CD4-positive, alpha-beta memory T cell (primary cell): ENCODE measurements at regions not wholly inside any gene's neighbourhood (a gene's known extent, or its start where the extent isn't known, plus 50 kb on each side); places are given as distances from the start of the nearest gene placed in this dataset.

ENCODE experiments used
- CTCF ChIA-PET: fragments of 350-600 bp; sonication (Branson Sonifier 250); formaldehyde crosslinking; loops from one replicate; lab custom pipeline; 2021; ENCODE audit warnings: inconsistent platforms; ENCODE audit not compliant: partially characterized antibody; lab: Charles Lee
- POLR2A ChIA-PET: fragments of 350-600 bp; sonication (Branson Sonifier 250); formaldehyde crosslinking; loops from one replicate; lab custom pipeline; 2021; ENCODE audit not compliant: partially characterized antibody; lab: Charles Lee
- DNase-seq, 5 donors: peaks; one replicate each; pipeline versions ENCODE4 v3.0.0 to v3.0.0-alpha.2; 2020 to 2022; ENCODE audit warnings: mixed read lengths in 1 of 5
- H3K27ac ChIP-seq: one replicate; pipeline ENCODE4 v1.7.0; 2013; ENCODE audit warnings: low read depth, low read length
- H3K27me3 ChIP-seq: 2 replicates; pipeline ENCODE4 v1.7.0; 2013; ENCODE audit warnings: mild to moderate bottlenecking, low read length, moderate library complexity; ENCODE audit not compliant: insufficient read depth
- H3K36me3 ChIP-seq: 2 replicates; pipeline ENCODE4 v1.7.0; 2013; ENCODE audit warnings: mild to moderate bottlenecking, low read length, moderate library complexity; ENCODE audit not compliant: insufficient read depth
- H3K4me1 ChIP-seq: 2 replicates; pipeline ENCODE4 v1.7.0; 2013; ENCODE audit warnings: mild to moderate bottlenecking, low read length, moderate library complexity; ENCODE audit not compliant: insufficient read depth
- H3K4me3 ChIP-seq, 2 donors: one replicate each; pipeline ENCODE4 v1.7.0; 2013; ENCODE audit warnings: low read length in 2 of 2, mild to moderate bottlenecking in 1 of 2
- H3K9me3 ChIP-seq, 2 donors: one replicate each; pipeline ENCODE4 v1.7.0; 2013; ENCODE audit warnings: low read length in 2 of 2, control low read depth in 1 of 2; ENCODE audit not compliant: control insufficient read depth in 1 of 2
- H3K27ac Mint-ChIP-seq, 7 donors: one replicate each; pipeline ENCODE4 v1.8.0; 2020 to 2021; ENCODE audit warnings: mixed read lengths in 7 of 7, mild to moderate bottlenecking in 6 of 7, inconsistent platforms in 3 of 7, moderate library complexity in 3 of 7
- H3K27me3 Mint-ChIP-seq, 2 donors: one replicate each; pipeline ENCODE4 v1.8.0; 2020 to 2021; ENCODE audit warnings: mixed read lengths in 2 of 2
- H3K36me3 Mint-ChIP-seq, 2 donors: one replicate each; pipeline ENCODE4 v1.8.0; 2020 to 2021; ENCODE audit warnings: mixed read lengths in 2 of 2, inconsistent platforms in 1 of 2, mild to moderate bottlenecking in 1 of 2
- H3K4me1 Mint-ChIP-seq, 4 donors: one replicate each; pipeline ENCODE4 v1.8.0; 2020 to 2021; ENCODE audit warnings: mixed read lengths in 4 of 4, mild to moderate bottlenecking in 1 of 4
- H3K4me3 Mint-ChIP-seq, 8 donors: one replicate each; pipeline ENCODE4 v1.8.0; 2020 to 2021; ENCODE audit warnings: mixed read lengths in 8 of 8, mild to moderate bottlenecking in 7 of 8, moderate library complexity in 6 of 8, inconsistent platforms in 3 of 8
- H3K9me3 Mint-ChIP-seq, 8 donors: one replicate each; pipeline ENCODE4 v1.8.0; 2020 to 2021; ENCODE audit warnings: mixed read lengths in 8 of 8, mild to moderate bottlenecking in 5 of 8, inconsistent platforms in 3 of 8, moderate library complexity in 1 of 8
- intact Hi-C: fragments of 100-400 bp; cut with micrococcal nuclease; formaldehyde crosslinking; loops from one replicate; pipeline ENCODE4 v1.15.1; 2023

DNA sequence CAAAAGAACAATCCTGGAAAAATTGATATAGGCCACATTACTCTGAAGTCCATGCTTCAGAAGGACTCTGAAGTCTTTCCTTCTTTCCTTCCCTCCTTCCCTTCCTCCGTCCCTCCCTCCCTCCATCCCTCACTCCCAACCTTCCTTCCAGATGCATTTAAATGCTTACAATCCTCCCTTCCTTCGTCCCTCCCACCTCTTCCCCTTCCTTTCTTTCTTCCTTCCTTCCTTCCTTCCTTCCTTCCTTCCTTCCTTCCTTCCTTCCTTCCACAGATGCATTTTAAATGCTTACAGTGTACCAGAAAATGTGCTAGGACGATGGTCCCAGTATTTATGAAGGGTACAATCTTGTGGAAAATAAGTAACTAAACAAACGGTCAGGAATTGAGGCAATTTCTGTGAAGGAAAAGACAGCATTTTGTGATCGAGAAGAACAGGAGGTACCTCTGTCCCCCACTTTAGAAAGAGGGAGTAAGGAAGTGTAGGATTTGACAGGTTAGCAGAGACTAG lies 181.3 kb upstream of the TUT7 start:
- Histone ChIP-seq H3K4me3 (no peak overlapping the region), H3K36me3 (no peaks in the 10 kb centered on the region), H3K4me1 (no peaks in the 10 kb centered on the region), H3K27me3 (no peaks in the 10 kb centered on the region), H3K9me3 (no peaks in the 10 kb centered on the region), H3K27ac (no peak overlapping the region)
- Mint-ChIP-seq H3K27me3 (peaks cover 3 to 6% of the 10 kb centered on the region in 2 donors), H3K4me3 (no peak overlapping the region), H3K4me1 (no peaks in the 10 kb centered on the region), H3K9me3 (peaks cover 0 to 5% (median 0%) of the 10 kb centered on the region in 8 donors), H3K27ac (no peak overlapping the region), H3K36me3 (no peaks in the 10 kb centered on the region)
- no peak for DNase-seq
- intact Hi-C loops: no loop called here
- POLR2A ChIA-PET: no interaction called here
- CTCF ChIA-PET: no interaction called here

DNA sequence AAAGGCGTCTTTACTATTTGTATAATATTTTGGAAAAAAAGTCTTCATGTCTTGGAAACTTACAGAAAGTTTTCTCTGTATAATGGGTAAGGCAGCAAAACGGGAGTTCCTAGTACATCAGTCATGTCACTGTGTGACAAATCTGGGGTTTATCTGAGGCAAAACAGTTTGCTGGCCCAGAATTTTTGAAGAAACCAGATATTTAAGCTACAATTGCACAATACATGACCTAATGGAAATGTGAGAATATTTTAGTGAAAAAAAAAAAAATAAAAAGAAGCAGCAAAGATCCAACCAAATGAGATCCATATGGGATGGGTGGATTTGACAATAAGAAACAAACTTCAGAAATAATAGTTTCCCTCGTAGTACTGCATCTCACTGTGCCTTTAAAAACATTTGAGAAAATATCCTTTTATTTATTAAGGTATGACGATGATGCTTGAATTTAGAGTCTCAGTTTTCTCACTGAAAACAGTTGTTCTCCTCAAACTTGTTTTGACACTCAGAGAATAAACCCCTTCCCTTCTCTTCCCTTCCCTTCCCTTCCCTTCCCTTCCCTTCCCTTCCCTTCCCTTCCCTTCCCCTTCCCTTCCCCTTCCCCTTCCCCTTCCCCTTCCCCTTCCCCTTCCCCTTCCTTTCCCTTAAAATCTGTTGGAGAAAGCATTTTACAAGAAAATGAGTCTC lies 180.5 kb upstream of the TUT7 start:
- no peaks in the 10 kb centered on the region for H3K4me1 ChIP-seq
- no peak for DNase-seq
- Mint-ChIP-seq H3K27me3 (peaks cover 3 to 6% of the 10 kb centered on the region in 2 donors), H3K27ac (no peak overlapping the region), H3K36me3 (no peaks in the 10 kb centered on the region), H3K4me1 (no peaks in the 10 kb centered on the region), H3K9me3 (peaks cover 0 to 5% (median 0%) of the 10 kb centered on the region in 8 donors), H3K4me3 (no peak overlapping the region)
- no peaks in the 10 kb centered on the region for H3K27me3 ChIP-seq
- ChIA-PET CTCF (no interaction called here), POLR2A (no interaction called here)
- no peak overlapping the region for H3K27ac ChIP-seq
- intact Hi-C loops: no loop called here
- no peak overlapping the region for H3K4me3 ChIP-seq
- H3K36me3 ChIP-seq: no peaks in the 10 kb centered on the region
- H3K9me3 ChIP-seq: no peaks in the 10 kb centered on the region

DNA sequence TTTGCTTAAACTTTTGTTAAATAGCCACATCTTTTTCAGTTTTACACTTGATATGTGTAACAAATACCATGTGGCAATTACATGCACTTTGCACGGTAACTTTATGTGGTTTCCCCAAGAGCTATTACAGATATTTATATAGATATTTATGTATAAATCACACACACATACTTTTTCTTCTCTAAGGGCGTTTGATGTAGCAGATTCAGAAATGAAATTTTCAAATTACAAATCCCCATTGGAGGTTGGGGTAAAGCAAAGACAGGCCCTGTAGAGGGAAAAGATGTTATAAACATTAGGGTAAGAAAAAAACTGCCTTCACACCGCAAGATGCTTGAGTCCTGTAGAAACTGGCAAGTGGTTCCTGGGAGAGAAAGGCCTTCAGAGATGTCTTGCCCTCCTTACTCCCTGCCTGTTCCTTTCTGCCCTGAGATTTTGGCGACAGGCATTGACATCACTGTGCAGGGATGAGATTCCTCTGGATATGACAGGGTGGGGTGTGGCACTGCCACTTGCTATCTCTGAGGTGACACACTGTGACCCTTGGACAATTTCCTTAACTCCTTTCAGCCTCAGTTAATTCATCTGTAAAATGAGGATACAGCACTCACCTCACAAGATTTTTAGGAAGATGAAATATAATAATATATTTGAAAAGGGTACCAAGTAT lies 177.9 kb upstream of the TUT7 start:
- no peaks in the 10 kb centered on the region for H3K36me3 Mint-ChIP-seq
- H3K9me3 Mint-ChIP-seq: peaks cover 0 to 5% (median 0%) of the 10 kb centered on the region in 8 donors
- no peaks in the 10 kb centered on the region for H3K4me1 Mint-ChIP-seq
- Histone ChIP-seq H3K9me3 (no peaks in the 10 kb centered on the region), H3K4me1 (no peaks in the 10 kb centered on the region), H3K4me3 (no peak overlapping the region), H3K27ac (no peak overlapping the region), H3K27me3 (peaks cover 3% of the 10 kb centered on the region), H3K36me3 (no peaks in the 10 kb centered on the region)
- DNase-seq: no peak
- intact Hi-C loops: no loop called here
- H3K27me3 Mint-ChIP-seq: peaks cover 11 to 12% of the 10 kb centered on the region in 2 donors
- no peak overlapping the region for H3K4me3 Mint-ChIP-seq
- H3K27ac Mint-ChIP-seq: no peak overlapping the region
- ChIA-PET POLR2A (no interaction called here), CTCF (interaction anchor here (0.5 kb wide), 1 partner anchor 409 kb away, joined by 3 read pairs; no protein-coding TSS in a partner anchor)

DNA sequence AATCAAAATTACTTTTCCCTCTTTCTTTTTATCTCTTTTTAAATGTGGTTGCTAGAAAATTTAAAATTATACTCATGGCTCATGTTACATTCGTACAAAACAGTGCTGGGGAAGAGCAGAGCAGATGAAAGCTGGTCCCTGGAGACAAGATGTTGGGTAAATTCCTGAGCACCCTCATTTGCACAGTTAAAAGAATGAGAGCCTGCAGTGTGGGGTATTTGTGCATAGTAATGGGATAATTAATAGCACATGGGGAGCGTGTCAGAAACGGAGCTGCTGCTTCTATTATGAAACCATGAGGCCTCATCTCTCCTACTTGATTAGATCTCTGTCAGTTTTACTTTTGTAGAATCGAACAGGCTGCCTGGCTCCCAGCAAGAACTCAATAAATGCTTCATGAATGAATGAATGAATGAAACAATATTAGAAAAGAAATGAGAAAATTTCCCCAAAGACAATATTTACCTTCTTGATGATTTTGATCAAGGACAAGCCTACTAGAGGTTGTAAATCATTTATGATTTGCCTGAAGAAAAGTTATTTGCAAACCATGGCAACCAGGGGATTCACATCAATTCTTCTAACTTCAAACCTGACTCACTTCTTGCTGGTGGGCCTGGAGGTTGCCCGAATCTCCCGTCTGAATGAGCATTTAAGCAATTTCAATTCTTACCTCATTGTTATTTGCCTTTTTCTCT lies 177.2 kb upstream of the TUT7 start:
- no peak for DNase-seq
- ChIA-PET CTCF (interaction anchor here (0.5 kb wide), 1 partner anchor 409 kb away, joined by 3 read pairs; no protein-coding TSS in a partner anchor), POLR2A (no interaction called here)
- H3K27me3 Mint-ChIP-seq: peaks cover 11 to 12% of the 10 kb centered on the region in 2 donors
- Histone ChIP-seq H3K36me3 (no peaks in the 10 kb centered on the region), H3K27ac (no peak overlapping the region), H3K9me3 (no peaks in the 10 kb centered on the region), H3K27me3 (peaks cover 3% of the 10 kb centered on the region), H3K4me1 (no peaks in the 10 kb centered on the region), H3K4me3 (no peak overlapping the region)
- no peaks in the 10 kb centered on the region for H3K36me3 Mint-ChIP-seq
- peaks cover 0 to 5% (median 0%) of the 10 kb centered on the region in 8 donors for H3K9me3 Mint-ChIP-seq
- H3K4me1 Mint-ChIP-seq: no peaks in the 10 kb centered on the region
- no peak overlapping the region for H3K4me3 Mint-ChIP-seq
- intact Hi-C loops: no loop called here
- no peak overlapping the region for H3K27ac Mint-ChIP-seq

DNA sequence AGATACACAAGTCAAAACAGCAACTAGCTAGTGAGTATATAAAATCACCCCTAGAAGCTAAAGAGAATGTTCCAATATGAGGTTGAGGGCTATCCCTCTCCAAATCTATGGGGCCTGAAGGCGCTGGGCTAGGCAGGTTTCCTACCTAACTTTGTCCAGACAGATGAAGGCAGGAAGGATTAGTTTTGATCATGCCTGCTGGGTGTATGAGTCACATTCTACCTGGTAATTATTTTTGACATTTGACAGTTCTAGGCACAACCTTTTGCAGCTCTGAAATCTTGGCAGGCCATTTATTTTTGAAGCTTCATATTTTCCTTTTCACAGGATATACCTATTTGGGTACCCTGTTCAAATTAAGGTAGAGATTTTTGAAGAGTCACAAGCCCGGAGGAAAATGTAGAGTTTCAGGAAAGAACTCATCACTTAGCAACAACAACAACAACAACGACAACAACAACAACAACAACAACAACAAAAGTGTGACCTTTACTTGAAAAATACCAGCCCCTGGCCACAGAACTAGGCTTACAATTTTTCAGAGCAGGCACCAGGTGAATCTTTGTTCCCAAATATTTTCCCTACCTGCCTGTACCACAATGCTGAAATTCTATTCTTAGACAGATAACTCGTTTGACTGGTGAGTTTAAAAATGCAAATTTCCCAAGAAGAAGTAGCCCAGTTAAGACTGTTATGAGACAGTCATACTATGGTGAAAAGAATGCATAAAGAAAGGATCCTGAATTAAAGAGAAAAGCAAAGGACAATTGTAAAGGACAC lies 175.5 kb upstream of the TUT7 start:
- Histone ChIP-seq H3K4me1 (no peaks in the 10 kb centered on the region), H3K27me3 (peaks cover 3% of the 10 kb centered on the region), H3K36me3 (no peaks in the 10 kb centered on the region), H3K9me3 (no peaks in the 10 kb centered on the region), H3K4me3 (no peak overlapping the region), H3K27ac (no peak overlapping the region)
- Mint-ChIP-seq H3K4me1 (no peaks in the 10 kb centered on the region), H3K36me3 (no peaks in the 10 kb centered on the region), H3K27me3 (peaks cover 16% of the 10 kb centered on the region in 2 donors), H3K4me3 (no peak overlapping the region), H3K27ac (no peak overlapping the region), H3K9me3 (no peaks in the 10 kb centered on the region)
- intact Hi-C loops: no loop called here
- ChIA-PET POLR2A (no interaction called here), CTCF (no interaction called here)
- DNase-seq: no peak

DNA sequence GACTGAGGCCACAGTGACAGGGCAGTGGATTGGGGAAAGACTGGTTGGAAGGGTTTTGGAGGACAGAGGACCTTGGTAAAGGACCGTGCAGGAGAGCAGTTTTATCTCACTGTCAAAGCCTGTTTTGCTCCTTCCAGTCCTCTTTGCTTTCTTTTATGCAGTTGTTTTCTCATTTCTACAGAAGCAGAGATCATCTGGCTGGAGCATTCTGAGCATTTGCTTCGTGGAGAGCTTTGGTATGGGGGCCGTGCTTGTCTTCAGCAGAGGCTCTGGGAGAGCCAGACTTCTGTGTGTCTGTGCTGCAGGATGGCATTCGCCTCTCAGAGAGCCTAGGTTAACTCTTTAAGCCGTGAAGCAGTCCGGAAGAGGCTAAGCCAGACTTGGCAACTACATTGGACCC lies 171.8 kb upstream of the TUT7 start:
- H3K36me3 ChIP-seq: no peaks in the 10 kb centered on the region
- peaks cover 14% of the 10 kb centered on the region in 2 donors for H3K27me3 Mint-ChIP-seq
- H3K36me3 Mint-ChIP-seq: no peaks in the 10 kb centered on the region
- ChIA-PET POLR2A (no interaction called here), CTCF (no interaction called here)
- no peaks in the 10 kb centered on the region for H3K9me3 Mint-ChIP-seq
- no peaks in the 10 kb centered on the region for H3K4me1 Mint-ChIP-seq
- H3K4me1 ChIP-seq: no peaks in the 10 kb centered on the region
- H3K27ac Mint-ChIP-seq: no peak overlapping the region
- DNase-seq: no peak
- H3K4me3 Mint-ChIP-seq: no peak overlapping the region
- H3K27me3 ChIP-seq: peaks cover 3% of the 10 kb centered on the region
- no peak overlapping the region for H3K4me3 ChIP-seq
- intact Hi-C loops: no loop called here
- H3K27ac ChIP-seq: no peak overlapping the region
- H3K9me3 ChIP-seq: no peaks in the 10 kb centered on the region

DNA sequence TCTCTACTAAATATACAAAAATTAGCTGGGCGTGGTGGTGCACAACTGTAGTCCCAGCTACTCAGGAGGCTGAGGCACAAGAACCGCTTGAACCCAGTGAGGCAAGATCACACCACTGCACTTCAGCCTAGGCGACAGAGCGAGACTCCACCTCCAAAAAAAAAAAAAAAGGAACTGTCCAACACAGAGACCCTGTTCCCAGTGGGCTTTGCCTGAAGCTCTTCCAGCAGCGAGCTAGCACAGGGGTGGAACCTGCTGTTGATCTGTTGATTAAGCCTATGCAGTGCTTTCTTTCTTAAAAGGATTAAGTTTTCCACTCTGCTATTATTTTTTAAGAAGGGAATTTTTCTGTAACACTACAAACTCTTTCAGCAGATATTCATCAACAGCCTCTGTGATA lies 171.0 kb upstream of the TUT7 start:
- Histone ChIP-seq H3K36me3 (no peaks in the 10 kb centered on the region), H3K27me3 (peaks cover 3% of the 10 kb centered on the region), H3K4me1 (no peaks in the 10 kb centered on the region), H3K9me3 (no peaks in the 10 kb centered on the region), H3K4me3 (no peak overlapping the region), H3K27ac (no peak overlapping the region)
- Mint-ChIP-seq H3K27me3 (peaks cover 14% of the 10 kb centered on the region in 2 donors), H3K27ac (no peak overlapping the region), H3K9me3 (no peaks in the 10 kb centered on the region), H3K4me3 (no peak overlapping the region), H3K4me1 (no peaks in the 10 kb centered on the region), H3K36me3 (no peaks in the 10 kb centered on the region)
- CTCF ChIA-PET: no interaction called here
- POLR2A ChIA-PET: no interaction called here
- DNase-seq: no peak
- intact Hi-C loops: no loop called here
